GM11168 (cell line): ENCODE measurements at regions not wholly inside any gene's neighbourhood (a gene's known extent, or its start where the extent isn't known, plus 50 kb on each side); places are given as distances from the start of the nearest gene placed in this dataset.

Experiments
- in situ Hi-C: fragments of 300-500 bp; cut with MboI; formaldehyde crosslinking; loops from one replicate; pipeline ENCODE4 v1.12.0; 2022; ENCODE audit warnings: low sequenced_read_pairs; ENCODE audit not compliant: unreplicated experiment

DNA sequence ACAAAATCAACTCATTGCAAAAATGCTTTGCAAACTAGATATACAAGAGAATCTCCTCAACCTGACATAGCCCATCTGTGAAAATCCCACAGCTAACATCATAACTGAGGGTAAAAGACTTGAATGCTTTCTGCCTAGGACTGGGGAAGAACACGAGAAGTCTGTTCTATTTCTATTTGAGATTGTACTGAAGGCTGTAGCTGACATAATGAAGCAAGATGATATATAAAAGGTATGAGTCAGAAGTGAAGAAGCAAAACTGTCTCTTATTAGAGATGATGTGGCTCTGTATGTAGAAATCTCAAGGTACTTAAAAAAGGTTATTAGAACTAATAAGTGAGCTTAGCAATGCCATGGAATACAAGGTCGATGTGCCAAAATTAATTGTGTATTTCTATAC, 639.9 kb upstream of the PFKP start:
- in situ Hi-C loops, result no loop called here

DNA sequence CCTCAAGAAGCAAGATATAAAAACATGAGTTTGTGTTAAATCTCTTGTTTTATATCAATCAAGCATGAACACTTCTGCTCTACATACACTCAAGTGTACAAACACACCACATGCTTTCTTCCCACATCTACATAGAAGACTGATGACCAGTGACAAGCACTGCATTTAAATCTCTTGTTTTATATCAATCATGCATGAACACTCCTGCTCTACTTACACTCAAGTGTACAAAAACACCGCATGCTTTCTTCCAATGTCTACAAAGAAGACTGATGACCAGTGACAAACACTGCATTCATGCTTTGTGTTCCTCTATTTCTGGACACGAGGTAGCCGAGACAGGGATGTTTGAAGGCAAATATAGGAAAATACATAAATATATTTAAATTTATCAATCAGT, 642.0 kb upstream of the PFKP start:
- in situ Hi-C loops, result no loop called here

DNA sequence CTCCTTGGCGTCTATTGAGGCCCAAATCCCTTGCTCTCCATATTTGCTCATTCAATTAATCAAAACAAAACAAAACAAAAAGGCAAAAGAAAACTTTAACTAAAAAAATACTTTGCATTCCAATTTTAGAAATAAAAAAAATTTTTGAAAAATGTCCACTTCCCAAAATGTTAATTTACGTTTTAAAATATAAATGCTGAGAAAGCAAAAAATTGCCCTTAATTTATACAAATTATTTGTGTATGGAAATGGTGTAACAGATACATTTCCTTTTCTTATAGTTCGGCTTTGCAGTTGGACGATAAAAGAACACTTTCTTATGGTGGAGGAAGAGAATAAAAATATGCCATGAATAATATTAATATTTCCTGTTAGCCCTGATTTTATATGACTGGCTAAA, 652.8 kb upstream of the PFKP start:
- in situ Hi-C loops, result no loop called here

DNA sequence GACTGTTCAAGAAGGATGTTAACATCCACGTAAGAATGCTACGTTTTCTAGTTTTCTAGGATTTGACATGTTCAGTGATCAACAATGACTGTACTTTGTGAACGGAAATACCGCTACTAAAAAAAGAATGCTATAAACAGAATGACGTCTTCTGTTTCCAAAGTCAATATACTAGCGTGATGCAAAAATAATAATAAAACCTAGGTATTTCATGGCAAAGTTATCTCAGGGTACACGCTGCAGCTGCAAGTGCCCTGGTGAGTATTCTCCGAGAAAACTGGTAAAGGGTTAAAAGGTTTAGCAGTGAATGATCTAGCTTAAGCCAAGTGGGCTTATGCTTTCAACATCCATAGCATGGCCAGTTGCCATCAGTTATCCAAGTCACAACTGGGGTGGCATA, 653.3 kb upstream of the PFKP start:
- in situ Hi-C loops, result no loop called here

DNA sequence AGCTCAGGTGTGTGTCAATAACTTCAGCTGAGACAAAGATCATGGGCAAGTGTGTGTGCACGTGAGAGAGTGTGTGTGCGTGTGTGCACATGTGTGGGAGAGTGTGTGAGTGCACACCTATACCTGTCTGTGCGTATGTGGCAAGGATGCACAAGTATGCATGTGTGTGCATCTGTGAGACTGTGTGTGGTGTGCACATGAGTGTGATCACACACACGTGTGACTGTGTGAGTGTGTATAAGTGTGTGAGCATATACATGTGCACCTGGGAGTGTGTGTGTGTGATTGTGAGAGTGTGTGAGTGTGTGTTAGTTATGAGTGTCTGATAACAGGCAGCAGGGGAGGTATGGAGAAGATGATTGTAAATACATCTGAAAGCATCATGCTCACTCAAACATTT, 657.3 kb upstream of the PFKP start:
- in situ Hi-C loops, result no loop called here

DNA sequence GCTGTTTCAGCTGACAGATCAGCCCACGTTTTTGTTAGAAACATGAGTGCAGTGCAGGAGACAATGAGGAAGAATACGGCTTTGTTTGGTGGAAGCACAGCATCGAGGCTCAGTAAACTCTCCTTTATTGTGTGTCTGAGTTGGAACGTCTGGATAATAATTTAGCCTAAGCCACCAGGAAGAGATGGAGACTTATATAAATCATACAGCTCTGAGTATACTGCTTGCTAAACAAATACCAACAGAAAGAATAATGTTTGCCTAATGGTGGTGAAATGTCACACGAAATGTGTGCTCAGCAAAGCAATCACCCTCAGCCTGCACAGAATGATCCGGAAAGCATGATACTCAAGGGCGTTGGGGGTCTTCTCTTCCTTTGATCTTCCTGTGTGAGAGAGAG, 664.1 kb upstream of the ADARB2 start:
- in situ Hi-C loops, result no loop called here

DNA sequence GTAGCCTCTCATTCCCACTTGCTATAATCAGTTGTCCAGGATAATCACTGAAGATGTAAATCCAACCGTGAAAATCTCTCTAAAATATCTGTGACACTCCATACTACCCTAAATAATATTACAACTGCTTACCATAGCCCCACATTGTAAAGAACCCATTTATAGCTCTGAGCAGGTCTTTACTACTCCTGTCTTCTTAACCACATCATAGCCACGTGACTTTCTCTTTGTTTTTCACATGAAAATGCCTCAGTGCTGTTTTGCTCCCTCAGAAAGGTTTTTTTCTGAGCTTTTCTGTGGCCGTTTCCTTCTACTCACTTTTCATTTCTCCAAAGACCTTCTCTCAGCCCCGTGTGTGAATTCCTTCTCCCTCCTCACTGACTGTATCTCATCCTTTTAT, 662.2 kb upstream of the ADARB2 start:
- in situ Hi-C loops, result no loop called here

DNA sequence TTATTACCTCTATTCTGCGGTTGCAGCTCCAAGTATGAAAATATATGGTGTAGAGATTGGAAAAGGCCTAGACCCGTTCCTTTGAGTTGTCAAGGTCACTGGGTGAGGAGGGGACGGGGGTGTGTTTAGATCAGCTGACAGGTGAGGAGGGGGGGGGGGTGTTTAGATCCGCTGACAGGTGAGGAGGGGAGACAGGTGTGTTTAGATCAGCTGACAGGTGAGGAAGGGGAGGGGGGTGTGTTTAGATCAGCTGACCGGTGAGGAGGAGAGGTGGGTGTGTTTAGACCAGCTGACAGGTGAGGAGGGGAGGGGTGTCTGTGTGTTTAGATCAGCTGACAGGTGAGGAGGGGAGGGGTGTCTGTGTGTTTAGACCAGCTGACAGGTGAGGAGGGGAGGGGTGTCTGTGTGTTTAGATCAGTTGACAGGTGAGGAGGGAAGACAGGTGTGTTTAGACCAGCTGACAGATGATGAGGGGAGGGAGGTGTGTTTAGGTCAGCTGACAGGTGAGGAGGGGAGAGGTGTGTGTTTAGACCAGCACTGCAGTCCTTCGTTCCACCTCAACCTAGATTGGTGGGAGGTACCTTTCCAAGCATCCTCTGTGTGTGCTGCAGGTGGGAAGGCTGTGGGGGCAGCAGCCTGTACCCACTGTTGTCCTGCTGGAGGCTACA, 655.0 kb upstream of the ADARB2 start:
- in situ Hi-C loops, result no loop called here

DNA sequence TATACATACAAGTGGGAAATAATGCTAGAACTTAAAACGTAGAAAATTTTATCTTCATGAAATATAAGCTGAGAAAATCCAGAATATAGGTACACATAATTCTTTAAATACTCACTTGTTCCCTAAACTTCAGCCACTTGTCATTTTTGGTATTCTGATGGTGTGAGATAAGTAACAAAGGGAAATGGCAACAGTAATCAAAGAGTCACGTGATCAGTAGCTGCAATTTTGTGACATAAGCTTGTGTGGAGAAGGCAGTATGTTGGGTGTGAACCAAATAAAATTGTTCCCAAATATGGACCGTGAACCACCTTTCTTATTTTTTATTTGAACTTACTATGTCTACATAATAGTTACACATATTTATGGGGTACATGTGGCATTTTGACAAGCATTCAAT, 650.3 kb upstream of the ADARB2 start:
- in situ Hi-C loops, result no loop called here

DNA sequence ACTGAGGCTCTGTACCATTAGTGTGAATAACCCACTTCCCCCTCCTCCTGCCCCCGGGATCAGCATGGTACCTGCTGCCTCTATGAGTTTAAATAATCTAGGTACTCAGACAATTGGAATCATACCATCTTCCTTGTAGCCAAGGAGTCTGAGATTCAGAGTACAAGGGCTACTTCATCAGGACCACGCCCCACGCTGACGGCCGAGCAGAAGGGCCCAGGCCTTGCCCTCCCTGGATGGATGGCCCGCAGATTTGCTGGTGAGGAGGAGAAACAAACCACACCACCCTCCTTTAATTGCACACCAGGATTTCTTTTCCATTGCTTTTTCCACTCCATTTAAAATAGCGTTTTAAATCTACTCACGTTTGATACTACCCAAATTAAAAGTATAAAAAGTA, 649.9 kb upstream of the ADARB2 start:
- in situ Hi-C loops, result no loop called here

DNA sequence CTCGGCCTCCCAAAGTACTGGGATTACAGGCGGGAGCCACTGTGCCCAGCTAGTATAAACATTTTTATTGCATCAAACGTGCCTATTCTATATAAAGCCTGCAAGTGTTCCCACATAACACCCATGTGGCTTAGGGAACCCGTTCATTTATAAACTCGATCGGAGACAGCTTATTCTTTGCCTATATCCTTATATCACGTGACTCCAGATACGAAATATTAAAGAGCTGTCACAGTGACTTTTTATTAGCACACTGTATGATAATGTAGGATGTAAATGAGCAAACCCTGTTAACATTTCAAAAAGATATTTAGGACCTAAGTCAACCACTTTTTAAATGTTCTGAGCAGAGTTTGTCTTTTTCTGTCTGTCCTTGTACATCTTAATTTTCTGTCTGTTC, 642.9 kb upstream of the ADARB2 start:
- in situ Hi-C loops, result no loop called here

DNA sequence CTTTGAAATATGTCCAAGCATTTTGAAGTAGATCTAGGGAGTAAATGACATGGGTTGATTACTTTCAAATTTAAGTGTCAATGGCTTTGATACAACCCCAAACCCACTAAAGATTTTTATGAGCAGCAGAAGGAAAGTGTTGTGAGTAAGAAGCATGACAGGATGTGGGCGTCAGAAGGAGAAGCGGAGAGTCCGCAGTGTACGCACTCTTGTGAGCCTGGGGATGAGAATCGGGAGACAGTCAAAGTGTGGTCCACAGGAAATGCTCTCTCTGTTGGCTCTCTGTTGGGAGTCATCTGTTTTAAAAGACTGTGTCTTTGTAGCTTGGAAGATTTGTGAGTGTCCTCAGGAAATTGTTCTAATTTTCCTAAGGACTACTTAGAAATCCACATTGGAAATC, 629.8 kb upstream of the ADARB2 start:
- in situ Hi-C loops, result no loop called here

DNA sequence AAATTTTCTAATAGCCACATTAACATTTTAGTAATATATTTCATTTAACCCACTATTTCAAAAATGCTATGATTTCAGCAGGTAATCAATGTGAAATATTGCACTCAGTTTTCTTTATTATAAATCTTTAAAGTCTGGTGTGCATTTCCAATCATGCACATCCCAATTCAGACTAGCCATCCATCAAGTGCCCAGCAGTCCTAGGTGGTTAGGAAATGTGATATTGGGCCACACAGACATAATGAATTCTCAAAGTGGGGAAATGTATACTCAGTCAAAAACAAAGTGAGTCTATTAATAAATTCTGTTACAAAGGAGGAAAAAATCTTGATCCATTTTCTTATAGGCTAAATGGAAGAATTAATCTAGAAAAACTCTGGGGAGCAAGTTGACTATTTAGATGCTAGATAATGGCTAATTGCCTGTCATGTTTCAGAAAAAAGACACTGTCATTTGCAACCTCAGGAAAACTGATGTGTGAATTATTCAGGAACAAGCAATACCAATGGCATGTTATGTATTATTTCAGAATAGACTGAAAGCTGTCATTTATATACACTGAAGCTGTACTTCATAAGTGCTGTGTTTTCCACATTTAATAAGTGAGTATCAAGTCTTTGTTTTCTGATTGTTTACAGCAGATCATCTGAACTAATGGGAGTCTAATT, 629.1 kb upstream of the ADARB2 start:
- in situ Hi-C loops, result no loop called here

DNA sequence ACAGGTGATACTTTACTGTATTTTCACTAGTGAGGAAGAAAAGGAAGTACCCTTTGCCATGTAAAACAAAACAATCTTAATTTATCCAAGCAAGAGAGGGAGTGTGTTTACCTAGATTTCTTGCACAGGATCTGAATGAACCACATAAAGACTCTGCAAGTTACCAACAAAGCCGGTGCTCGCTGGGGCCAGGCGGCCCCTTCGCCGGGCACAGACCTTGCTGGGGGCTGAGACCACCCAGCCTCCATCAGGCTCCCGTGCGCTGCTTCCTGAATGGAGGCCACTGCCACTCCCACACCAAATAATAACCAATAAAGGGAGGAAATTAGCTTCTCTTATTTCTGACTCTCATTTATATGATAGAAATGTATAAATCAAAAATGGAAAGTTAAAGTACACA, 625.0 kb upstream of the ADARB2 start:
- in situ Hi-C loops, result no loop called here

DNA sequence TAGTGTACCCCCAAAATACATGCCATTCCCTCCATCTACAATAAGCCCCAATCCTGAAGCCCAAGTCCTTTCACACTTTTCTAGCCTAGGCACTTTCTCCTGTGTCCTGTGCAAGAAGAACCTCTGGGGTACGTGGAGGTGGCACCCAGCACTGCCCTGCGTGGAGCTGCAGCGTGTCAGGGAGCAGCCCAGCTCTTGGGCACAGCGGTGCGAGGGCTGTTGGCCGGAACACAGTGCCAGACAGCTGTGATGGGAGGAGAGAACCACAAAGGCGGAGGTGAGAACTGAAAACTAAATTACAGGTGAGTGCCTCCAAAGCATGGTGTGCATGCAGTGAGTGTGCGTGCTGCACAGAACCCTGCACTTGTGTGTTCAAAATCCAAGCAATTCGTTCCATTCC, 621.3 kb upstream of the ADARB2 start:
- in situ Hi-C loops, result no loop called here

DNA sequence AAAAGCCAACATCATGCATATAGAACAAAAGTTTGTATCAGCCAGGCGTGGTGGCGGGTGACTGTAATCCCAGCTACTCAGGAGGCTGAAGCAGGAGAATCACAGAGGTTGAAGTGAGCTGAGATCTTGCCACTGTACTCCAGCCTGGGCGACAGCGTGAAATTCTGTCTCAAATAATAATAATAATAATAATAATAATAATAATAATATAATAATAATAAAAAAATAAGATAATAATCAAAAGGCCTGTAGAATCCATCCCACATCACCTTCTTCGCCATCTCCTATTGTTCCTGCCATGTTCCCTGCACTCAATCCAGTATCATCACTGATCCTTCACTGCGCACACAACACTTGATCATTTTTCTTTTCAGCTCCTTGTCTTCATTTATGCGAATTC, 619.3 kb upstream of the ADARB2 start:
- in situ Hi-C loops, result no loop called here

DNA sequence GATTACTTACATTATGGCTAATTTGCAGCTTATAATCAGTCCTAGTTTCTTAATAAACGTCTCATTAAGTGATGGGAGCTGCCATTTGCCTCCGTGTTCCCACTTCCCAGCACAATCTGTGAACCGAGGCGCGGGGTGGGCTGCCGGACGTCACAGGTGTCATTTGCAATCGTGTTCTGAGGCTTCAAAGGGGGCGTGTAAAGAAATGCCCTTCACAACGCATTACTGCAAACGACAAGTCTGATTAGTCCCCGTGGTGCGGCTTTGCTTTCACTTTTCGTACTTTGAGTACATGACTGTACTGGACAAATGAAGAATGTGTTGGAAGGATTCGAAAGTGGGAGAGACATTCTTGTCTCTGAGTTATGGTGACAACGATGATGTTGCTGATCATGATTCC, 614.2 kb upstream of the ADARB2 start:
- in situ Hi-C loops, result no loop called here

DNA sequence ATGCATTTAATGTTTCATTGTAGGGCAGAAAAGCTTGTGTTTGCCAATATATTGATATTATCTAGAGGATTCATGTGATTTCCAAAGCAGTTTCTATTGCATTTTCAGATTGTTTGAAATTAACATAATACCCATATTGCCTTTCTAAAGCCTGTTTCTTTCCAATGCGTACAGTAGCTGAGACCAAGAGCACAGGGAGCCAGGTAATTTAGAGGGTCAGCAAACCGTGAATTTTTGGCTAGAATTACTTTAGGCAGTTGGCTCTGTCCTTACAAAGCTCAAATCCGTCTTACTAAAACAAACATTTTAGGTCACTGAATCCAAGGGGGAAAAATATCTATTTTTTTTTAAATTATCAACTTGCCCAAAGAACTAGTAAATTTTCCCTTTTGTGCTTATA, 604.9 kb upstream of the ADARB2 start:
- in situ Hi-C loops, result no loop called here

DNA sequence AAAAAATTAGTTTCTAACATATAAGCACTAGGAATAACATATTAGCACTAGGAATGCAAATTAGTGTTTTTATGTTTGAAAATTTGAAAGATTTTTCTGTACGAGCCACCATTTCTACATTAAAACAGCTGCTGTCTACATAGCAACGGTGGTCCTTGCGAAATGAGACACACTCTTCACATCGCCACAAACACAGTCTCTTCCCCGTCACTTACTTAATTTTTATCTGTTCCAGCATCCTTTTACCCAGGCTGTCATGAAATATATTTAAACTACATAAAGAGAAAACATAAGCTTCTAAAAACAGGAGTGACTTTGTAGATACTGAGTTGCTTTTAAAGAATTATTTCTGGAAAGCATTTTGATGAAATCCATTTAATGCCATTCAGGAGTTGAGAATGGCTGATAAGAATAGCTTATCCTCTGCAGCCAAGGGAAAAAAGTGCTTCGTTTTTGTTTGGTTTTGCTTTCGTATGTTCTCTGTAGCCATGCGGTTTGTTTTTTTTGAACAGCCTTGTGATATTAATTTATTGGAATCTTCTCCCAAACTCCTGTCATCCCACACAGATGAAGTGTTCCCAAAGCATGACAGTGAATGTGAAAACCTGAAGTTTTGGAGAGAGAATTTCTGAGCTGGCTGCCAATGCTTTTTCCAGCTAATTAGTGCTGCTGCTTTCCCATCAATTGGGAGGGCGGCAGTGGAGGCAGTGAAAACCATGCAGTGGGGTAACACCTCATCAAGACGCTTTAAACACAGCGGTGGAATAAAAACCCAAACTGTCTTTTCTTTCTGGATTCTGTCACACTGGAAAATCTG, 603.7 kb upstream of the ADARB2 start:
- in situ Hi-C loops, result no loop called here

DNA sequence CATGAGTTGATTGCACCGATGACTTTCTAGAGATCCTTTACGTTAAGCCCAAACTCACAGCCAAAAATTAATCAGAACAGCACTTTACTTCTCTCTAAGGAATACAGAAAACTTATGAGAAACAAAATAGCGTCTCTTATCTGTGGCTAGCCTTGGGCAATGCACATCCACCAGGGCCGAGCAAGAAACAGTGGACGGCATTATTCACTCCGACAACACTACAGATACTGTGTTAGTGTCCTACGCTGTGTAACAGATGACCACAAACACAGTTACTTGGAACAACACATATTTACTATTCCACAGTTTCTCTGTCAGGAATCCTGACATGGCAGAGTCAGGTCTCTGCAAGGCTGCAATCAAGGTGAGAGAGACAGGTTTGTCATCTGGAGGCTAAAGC, 598.3 kb upstream of the ADARB2 start:
- in situ Hi-C loops, result no loop called here

DNA sequence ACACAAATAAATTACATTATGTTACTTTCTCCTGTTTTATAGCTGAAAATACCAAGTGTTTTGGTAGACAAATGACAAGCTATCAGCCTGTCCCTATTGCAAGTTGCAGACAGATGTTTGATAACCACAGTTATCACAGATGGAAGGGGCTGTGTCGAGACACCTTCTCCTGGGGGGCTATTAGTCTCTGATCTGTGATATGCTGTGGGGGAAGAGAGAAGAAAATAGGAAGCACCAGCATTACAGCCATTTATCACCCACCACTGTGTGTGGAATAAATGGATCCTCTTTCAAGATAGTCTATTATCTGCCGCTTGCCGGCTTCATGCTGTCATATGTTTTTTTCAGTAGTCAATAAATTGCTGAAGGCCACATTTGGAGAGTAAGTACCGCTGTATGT, 597.2 kb upstream of the ADARB2 start:
- in situ Hi-C loops, result no loop called here

DNA sequence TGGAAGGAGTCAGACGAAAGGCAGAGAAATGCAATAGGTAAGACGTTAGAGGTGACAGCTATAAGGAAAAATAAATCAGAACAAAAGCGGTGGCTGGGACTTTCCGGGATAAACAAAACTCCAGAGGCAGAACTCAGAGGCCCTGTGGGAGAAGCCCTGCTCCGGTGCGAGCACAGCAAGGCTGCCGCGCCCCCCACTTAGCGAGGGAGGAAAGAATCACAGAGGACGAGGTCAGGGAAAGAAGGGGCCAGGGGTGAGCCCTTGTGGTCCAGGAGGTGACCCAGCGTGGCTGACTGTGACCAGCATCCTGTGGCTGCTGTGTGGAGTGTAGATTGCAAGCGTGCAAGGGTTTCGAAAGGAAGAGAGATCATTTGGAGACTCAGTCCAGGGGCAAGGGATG, 591.8 kb upstream of the ADARB2 start:
- in situ Hi-C loops, result no loop called here
